Fibroblast of gingiva (primary cell): ENCODE measurements at regions not wholly inside any gene's neighbourhood (a gene's known extent, or its start where the extent isn't known, plus 50 kb on each side); places are given as distances from the start of the nearest gene placed in this dataset.

ENCODE experiments used
- DNase-seq: peaks from one replicate; pipeline ENCODE4 v3.0.0-alpha.2; 2011; ENCODE audit warnings: low read depth

DNA sequence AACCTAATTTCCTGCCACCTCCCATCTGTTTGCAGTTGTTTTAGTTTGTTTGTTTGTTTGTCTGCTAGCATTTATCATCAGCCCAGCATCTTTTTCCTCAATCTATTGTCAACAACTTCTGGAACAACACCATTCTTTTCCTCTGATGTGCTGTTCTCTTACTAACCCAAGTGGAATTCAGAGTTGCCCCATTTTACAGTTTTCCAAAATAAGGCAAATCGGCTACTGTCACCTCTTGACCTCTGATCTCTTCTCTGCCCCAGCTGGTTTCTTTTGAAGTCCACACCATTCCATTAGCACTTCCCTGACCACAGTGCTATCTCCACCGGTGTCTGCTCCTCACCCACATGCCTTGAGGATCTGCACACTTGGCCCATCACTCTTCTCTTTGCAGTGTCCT lies 102.4 kb downstream of the EFNB2 start:
- DNase-seq: no peak

DNA sequence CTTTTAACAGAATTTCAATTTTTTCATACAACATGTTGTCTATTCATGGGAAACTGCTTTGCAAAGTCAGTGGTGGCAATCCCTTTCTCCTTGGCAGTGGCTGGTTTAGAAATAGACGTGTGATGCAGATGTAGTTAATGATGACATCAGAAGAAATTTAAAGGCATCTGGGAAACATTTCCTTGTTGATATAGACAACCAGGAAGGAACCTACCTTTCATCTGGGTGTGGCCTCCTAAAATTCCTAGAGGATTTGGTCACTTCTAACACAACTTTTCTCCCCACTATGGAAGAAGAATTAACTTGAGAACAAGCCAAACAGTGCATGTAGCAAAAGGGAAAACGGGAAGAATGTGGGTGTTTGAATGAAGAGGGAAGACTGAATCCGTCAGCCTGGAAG lies 102.8 kb downstream of the EFNB2 start:
- no peak for DNase-seq

DNA sequence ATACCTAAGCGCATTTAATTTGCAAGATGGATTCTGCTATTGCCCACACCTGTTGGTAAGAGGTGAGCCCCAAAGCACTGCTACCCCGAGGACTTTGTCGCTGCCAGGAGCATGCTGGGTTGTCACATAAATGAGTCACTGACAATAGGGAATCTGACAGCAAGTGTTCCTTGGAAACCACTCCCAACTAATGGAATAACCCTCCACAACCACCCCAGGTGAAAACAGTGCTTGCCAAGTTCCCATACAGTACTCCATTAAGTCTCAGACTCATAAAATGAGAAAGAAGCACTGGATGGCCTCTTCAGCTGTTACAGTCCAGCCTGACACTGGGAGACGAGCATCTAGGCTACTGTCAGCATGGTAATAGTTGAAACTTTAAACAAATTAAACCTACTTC lies 108.6 kb downstream of the EFNB2 start:
- DNase-seq: no peak

DNA sequence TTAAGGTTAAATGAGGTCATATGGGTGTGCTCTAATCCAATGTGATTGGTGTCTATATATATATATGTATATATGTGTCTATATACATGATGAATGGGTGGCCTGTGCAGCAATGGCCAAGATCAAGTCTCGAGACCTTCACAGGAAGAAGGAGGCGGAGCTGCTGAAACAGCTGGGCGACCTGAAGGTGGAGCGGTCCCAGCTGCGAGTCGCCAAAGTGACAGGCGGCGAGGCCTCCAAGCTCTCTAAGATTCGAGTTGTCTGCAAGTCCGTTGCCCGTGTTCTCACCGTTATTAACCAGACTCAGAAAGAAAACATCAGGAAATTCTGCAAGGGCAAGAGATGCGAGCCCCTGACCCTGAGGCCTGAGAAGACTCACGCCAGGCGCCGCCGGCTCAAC lies 109.8 kb downstream of the EFNB2 start:
- no peak for DNase-seq

DNA sequence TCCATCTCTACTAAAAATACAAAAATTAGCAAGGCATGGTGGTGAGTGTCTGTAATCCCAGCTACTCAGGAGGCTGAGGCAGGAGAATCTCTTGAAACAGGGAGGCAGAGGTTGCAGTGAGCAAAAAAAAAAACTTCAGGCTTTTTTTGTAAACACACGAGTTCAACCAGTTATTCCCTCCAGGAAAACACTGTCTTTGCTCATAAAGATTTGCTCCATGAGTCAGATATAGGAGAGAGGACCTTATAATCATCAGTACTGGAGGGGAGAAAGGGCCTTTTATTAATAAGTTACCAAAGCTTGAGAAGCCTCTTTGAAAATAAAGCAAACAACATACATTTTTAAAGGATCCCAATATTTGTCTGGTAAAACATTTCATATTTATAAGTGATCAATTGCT lies 110.7 kb downstream of the EFNB2 start:
- no peak for DNase-seq

DNA sequence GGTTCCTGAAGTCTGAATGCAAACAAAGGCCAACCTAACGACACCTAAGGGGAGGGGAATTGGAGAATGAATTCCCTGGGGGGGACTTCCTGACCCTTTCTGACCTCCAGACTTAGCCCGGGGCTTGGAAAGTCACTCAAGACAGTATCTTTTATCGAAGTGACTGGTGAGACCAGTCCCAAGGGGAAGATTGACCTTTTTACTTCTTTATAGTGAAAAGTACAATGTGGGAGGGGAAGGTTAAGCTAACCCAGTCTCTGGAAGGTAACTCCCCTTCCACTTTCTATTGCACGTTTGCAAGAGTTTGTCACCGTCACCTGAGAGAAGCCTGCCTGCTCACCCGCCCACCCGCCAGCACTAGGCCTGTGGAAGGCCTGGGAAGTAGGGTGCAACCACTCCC lies 111.9 kb downstream of the EFNB2 start:
- no peak for DNase-seq

DNA sequence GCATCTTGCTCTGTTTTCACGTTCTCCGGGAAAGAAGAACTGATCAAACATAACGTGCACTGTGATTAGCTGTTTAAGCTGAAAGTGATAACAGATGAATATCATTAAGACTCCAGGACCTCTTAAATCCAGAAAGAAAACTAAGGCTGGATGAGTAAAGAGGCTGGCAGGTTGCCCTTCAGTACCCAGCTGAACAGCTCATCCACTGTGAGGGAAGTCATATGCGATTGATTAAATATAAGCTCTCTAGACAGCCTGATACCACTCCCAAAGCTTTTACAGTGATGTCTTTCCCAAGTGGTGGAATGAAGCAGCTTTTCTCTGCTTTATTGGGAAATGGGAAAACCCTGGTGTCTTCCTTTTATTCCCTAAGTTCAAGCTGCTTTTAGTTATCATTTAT lies 116.9 kb downstream of the EFNB2 start:
- peak; percentile 85 for DNase-seq

DNA sequence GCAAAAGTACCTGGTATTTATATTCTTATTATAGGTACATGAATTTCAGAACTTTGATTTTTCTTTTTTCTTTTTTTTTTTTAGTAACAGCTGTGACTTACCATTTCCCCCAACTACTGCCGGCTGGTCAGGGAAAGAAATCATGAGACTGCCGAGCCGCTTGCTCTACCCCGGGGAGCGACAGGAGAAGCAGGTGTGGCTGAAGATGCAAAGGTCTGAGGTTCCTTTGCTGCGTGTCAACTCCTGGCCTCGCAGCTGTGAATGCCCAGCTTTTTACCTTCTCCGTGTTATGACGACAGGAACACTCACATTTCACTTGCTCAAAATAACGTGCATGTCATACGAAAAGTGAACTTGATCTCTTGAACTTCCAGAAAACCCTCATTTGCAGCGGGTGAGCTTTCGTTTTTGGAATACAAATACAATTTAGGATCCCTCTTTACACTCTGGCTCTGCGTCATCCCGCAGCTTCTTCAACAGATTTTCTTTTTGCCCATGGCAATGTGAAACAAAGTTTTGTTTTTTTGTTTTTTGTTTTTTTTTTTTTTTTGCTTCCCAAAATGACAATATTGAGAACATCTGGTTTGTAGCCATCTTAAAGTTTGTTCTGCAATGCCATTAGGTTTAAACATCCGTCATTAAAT lies 117.9 kb downstream of the EFNB2 start:
- no peak for DNase-seq

DNA sequence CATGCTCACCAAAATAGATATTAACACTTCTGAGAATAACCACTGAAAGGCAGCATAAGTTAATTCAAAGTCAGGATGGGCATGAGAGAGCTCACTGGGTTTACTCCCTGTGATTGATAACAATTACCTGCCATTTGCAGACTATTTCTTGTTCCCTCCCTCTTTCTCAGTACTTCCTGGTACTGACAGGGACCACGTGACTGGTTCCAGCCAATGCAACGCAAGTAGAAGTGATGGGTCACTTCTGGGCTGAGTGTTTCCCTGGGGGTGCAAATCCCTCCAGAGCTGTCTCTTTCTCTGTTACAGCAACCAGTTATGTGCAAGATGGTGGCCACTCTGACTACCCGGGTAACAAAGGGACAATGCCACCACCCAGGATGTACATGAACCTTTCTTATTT lies 118.8 kb downstream of the EFNB2 start:
- DNase-seq: no peak

DNA sequence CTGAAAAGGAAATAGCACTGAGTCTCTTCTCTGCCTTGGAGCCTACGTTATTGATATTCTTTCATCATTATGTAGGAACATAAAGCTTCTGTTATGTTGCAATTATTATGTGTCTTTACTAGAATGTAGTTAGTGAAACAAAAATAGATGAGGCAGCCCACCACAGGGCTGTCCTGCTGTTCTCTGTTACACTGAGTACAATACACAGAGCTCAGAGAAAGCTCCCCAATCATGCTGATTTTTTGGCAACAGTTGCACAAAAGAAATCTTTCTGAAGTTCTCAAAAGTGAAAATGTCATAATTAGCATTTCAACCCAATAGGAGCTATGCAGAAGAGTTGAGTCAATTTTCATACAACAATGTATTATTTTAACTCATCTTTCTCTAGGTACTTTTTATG lies 119.5 kb downstream of the EFNB2 start:
- no peak for DNase-seq

DNA sequence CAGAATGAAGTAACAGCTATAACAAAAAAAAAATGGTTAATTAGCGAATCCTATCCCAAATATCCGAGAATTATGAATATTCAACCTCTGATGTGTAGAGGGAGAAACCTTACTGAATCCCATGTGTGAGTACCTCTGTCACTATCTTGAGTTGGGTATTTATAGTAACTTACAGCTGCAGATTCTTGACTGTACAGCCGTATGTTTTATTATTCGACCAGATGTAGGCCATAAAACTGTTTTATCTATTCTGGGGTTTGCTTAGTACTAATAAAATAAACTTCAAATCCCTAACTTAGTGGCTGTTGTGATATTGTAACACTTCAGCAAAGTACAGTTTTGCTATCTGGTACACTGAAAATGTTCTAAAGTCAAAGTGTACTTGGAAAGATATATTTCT lies 120.0 kb downstream of the EFNB2 start:
- no peak for DNase-seq

DNA sequence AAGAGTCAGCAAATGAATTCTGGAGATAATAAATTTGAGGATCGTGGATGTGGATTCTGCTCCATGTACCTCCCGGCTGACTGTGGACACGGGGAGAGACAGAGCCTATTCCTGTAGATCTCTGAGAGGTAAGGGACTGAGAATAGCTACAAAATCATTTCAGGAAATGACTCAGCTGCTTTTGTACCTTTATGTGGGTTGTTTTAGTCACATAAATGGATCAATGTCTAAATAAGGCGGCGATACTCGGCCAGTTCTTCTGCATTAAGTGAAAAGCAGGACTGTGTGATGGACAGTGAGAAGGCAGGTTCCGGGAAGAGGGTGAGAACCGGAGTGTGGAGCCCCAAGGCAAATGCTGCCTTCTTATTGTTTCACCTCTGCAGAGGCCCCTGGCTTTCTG lies 128.1 kb downstream of the EFNB2 start:
- DNase-seq: no peak

DNA sequence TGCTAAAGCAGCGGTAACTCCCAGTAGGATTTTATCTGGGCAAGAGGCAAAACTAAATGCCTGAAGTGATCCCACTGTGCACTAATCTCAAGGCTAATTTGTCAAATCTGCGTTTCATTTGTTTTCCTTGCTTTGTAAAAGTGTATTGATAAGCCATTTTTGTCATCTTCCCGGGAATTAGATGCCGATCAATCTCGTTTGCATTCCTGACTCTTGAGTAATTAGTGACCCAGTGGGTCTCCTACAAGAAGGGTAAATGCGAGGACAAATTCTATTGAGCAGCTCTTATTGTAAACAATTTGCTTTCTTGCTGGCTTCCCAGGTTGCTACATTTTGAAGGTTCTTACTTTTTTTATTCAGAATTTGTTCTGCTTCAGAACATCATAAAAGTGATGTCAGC lies 129.7 kb downstream of the EFNB2 start:
- DNase-seq: no peak

DNA sequence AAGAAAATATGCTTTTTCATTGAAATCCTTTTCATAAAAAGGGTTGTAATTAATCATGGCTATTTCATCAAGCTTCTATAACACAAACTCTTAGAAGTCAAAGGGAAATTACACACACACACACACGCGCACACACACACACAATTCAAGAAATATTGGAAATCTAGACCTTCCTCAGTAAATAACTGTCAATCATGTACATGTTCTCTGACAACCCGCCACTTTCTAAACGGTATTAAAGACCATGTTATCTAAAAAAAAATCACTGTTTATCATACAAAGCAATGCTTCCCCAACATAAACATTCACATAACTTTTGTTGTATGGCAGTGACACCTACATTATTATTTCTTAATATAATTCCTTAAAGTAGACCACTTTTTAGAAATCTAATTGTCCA lies 132.2 kb downstream of the EFNB2 start:
- no peak for DNase-seq

DNA sequence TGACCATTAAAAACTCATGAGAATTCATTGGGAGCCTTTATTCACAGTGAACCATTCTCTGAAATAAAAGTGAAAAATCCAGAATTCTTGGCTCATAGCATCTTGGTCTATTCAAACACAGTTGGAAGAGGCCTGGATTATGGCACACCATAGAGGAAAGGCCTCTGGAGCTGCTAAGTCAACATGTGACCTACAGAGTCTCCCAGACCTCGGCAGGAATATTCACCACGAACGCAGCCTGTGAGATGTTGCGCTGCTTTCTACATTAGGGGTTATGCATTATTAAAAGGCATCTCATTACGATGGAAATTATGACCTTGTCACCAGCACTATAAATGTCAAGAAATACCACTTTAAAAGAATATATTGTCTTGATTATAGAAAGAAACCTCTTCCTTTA lies 132.6 kb downstream of the EFNB2 start:
- no peak for DNase-seq

DNA sequence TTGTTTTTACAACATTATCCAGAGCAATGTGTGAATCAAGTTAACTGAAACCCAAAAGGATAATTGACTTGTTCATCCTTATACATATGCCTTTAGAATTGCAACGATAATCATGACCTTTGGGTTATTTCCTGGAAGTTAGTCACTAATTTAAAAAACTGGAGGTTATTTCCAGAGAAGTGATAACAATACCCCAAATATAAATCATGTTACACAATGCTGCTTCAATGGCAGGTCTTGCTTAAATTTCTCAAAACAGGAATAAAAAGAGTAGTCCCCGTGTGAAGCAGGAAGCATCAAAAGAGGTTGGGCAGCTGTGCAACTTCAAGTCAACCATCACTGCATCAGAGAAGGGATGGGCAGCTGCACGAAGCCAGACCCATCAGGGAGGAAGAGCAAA lies 134.4 kb downstream of the EFNB2 start:
- no peak for DNase-seq

DNA sequence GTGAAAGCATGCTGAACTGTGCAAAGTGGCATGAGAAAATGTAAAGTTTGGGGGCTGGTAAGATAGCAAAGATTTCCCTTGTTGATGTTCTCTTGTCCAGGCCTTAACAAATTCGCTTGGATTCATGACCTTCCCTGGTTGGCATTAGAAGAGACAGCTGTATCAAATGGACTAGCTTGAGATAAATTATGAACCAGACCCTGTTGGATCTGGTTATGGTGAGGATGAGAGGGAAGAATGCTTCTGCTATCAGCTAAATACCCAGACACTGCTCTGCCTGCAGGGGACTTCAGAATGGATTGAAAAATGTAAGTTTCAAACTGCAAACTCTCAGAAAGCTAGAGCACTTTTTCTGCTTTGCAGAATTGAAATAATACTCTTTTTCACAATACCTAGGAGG lies 135.2 kb downstream of the EFNB2 start:
- DNase-seq: no peak

DNA sequence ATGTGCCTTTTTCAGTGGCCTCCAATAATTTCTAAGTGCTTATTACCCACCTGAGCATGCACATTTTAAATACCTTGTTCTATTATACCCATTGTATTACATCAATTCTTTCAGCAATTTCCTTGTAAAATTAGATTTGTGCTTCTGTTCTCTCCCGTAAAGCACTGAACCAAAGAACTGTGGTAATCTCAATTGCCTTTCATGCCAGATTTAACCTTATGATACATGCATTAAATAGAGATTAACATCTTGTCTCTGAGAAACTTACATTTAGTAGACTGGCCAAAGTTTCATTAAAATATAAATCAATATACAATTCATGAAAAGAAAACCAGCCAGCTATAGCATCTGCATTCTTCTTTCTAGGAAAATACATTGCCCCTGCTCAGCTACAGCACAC lies 137.2 kb downstream of the EFNB2 start:
- DNase-seq: no peak

DNA sequence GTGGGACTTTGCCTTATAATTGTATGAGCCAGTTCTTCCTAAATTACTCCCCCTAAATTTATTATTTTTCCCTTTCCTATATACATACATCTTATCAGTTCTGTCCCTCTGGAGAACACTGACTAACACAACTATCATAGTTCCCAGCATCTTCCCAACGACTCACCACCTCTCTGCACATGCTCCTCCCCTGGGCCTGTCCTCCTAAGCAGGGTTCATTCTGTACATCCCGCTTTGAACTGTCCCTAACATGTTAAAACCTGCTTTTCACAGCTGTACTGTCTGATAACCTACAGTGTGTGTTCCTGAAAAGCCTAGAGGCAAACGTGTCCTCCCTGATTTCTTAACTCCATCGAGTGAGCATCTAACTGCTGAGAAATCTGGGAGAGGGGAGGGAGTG lies 141.7 kb downstream of the EFNB2 start:
- DNase-seq: no peak

DNA sequence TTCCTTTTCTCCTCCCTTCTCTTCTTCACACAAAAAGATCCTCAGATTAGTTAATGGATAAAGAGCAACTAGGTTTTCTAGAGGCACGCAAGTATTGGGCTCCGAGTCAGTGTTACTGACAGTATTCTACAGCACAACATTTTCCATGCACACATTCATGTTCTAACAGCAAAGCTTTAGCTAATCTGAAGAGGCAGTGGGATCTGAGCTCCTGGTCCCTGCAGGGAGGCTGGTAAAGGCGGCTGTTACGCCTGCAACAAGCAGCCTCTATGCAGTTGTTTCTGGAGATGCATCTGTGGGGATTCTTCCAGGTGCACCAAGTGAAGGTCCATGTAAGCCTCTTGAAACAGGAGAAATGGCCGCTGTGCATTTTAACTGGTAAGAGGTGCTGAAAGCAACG lies 143.8 kb downstream of the EFNB2 start:
- no peak for DNase-seq

DNA sequence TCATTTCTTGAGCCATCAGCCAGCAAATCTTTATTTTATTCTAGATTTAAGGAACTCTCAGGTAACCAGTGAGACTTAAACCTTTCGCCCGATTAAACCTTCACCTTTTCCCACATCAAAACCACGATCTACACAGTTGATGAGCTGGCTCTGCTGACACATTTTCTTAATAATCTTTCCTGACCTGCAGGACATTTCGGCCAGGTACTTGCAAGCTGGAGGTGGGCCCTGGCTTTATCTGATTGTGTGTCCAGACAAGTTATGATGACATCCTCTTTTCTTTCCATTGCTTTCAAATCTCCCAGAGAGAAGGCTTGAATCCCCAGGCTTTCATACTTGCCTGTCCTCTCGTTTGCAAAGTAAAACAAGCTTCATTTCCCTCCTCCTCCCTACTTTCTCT lies 144.2 kb downstream of the EFNB2 start:
- no peak for DNase-seq

DNA sequence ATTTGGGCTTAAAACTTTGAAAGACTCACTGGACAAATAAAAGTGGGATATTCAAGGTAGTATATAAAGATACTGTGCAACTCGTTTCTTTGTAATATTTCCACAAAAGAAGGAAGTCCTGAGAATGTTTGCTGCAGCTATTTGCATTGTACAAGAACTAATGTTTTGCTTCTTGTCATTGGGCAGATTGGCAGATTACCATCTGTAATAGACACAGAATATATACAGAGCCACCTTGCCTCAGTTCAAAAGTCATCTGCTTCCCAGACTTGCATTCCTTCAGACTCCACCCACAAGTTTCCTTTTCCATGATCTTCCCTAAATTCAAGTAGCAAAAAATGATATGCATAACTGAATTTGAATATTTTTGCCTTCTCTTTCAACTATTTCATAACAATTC lies 145.1 kb downstream of the EFNB2 start:
- no peak for DNase-seq

DNA sequence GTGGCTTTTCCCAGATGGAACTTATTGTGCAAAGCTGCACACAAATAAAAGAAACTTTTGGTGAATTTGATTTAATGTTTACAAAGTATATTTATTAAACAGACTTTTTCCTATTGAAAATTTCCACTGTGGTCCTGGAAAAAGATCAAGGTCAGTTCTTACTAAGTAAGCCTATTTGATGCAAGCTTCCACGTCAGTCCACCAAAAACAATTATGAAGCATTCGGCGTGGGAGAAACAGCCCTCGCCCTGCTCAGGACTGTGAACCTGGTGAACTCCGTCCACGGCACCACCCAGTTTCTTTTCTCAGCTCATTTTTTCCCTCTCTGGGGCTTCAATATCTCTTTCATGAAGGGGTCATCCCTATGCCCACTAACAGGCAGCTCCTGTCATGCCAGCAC lies 149.8 kb downstream of the EFNB2 start:
- DNase-seq: no peak

DNA sequence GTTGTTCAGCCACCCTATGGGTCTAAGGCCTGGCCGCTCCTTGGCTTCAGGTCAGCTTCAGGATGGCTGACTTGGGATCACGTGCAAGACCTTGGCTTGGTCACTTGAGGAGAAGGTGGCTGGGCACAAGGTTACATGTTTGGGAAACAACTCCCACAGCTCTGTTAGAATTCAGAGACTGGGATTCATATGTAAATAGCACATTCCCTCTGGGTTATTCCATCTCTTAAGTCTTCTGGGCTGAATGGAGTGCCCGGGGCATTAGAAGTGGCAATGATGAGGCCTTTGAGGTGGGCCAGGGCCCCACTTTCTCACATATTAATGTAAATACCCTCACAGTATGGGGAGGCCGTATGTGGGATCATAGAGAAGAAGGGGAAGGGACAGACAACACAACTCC lies 150.9 kb downstream of the EFNB2 start:
- DNase-seq: no peak

DNA sequence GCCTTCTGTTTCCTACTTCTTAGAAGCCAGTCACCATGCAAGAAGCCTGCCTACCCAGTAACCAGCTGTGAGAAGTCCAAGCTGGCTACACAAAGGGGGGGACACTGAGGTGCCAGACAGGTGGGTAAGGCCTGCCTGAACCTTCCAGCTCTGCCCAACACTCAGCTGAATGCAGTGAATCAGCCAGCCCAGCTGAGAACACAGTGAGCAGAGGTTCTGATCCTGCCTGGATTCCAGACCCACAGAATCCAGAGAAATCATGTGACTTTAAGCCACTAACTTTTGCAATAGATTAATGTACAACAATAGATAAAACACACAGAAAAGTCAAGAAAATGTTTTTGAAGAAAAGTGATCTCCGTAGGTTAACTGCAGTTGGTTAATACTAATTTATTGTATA lies 151.7 kb downstream of the EFNB2 start:
- DNase-seq: no peak
